HAP-1 (cell line): ENCODE measurements at regions not wholly inside any gene's neighbourhood (a gene's known extent, or its start where the extent isn't known, plus 50 kb on each side); places are given as distances from the start of the nearest gene placed in this dataset.
"Not testable (repeated sequence)": the region's sequence is repeated elsewhere in the genome, so short reads cannot be mapped to it uniquely, and the experiment has no call there.

Source experiments
- DNase-seq, 2 experiments: peaks; one replicate each; pipeline ENCODE4 v3.0.0-alpha.2; 2016 to 2020; ENCODE audit warnings: low spot score in 2 of 2
- H3K27me3 ChIP-seq: fragments of 250-450 bp; sonication (Bioruptor Pico); 2 replicates; pipeline ENCODE4 v1.5.1; 2020; ENCODE audit warnings: low read depth, mild to moderate bottlenecking, moderate library complexity
- H3K36me3 ChIP-seq: fragments of 250-450 bp; sonication (Bioruptor Pico); replicated peaks from 2 replicates; pipeline ENCODE4 v1.5.1; 2020; ENCODE audit warnings: mild to moderate bottlenecking
- H3K4me1 ChIP-seq: fragments of 250-450 bp; sonication (Bioruptor Pico); 2 replicates; pipeline ENCODE4 v1.5.1; 2020; ENCODE audit warnings: mild to moderate bottlenecking
- H3K4me3 ChIP-seq: fragments of 250-450 bp; sonication (Bioruptor Pico); 2 replicates; pipeline ENCODE4 v1.5.1; 2020; ENCODE audit warnings: mild to moderate bottlenecking, moderate library complexity
- H3K9me3 ChIP-seq: fragments of 250-450 bp; sonication (Bioruptor Pico); 2 replicates; pipeline ENCODE4 v1.5.1; 2020; ENCODE audit warnings: mild to moderate bottlenecking, moderate library complexity
- in situ Hi-C: fragments of 300-500 bp; cut with MboI; formaldehyde crosslinking; loops from 3 replicates; pipeline ENCODE4 v1.14.3; 2020; ENCODE audit warnings: low sequenced_read_pairs, inconsistent platforms, mixed read lengths

GRCh38 chr5:142259758-142260157 lies 65.1 kb downstream of the SPRY4 start:
- Histone ChIP-seq H3K36me3 (no peaks in the 10 kb centered on the region), H3K4me3 (no peak overlapping the region), H3K9me3 (no peaks in the 10 kb centered on the region), H3K4me1 (no peaks in the 10 kb centered on the region), H3K27me3 (no peaks in the 10 kb centered on the region)
- no peak for DNase-seq
- in situ Hi-C loops = no loop called here

- Histone ChIP-seq H3K4me3 (no peak overlapping the region), H3K36me3 (no peaks in the 10 kb centered on the region), H3K9me3 (no peaks in the 10 kb centered on the region), H3K4me1 (no peaks in the 10 kb centered on the region), H3K27me3 (no peaks in the 10 kb centered on the region)
- in situ Hi-C loops = no loop called here
- DNase-seq = no peak
Measured at GRCh38 chr5:142255831-142256230, 69.0 kb downstream of the SPRY4 start.

- Histone ChIP-seq H3K36me3 (no peaks in the 10 kb centered on the region), H3K4me1 (no peaks in the 10 kb centered on the region), H3K4me3 (no peak overlapping the region), H3K9me3 (no peaks in the 10 kb centered on the region), H3K27me3 (no peaks in the 10 kb centered on the region)
- DNase-seq = no peak
- in situ Hi-C loops = no loop called here
Measured at GRCh38 chr5:142254431-142254830, 70.4 kb downstream of the SPRY4 start.

GRCh38 chr5:142253938-142254337 lies 70.9 kb downstream of the SPRY4 start:
- no peak overlapping the region for H3K4me3 ChIP-seq
- no peaks in the 10 kb centered on the region for H3K9me3 ChIP-seq
- H3K36me3 ChIP-seq = no peaks in the 10 kb centered on the region
- no peak for DNase-seq
- in situ Hi-C loops = no loop called here
- no peaks in the 10 kb centered on the region for H3K27me3 ChIP-seq
- H3K4me1 ChIP-seq = no peaks in the 10 kb centered on the region

- Histone ChIP-seq H3K4me1 (no peaks in the 10 kb centered on the region), H3K27me3 (no peaks in the 10 kb centered on the region), H3K36me3 (no peaks in the 10 kb centered on the region), H3K9me3 (no peaks in the 10 kb centered on the region), H3K4me3 (no peak overlapping the region)
- in situ Hi-C loops = no loop called here
- no peak for DNase-seq
Measured at GRCh38 chr5:142250119-142250518, 74.7 kb downstream of the SPRY4 start.

- in situ Hi-C loops = no loop called here
- no peaks in the 10 kb centered on the region for H3K36me3 ChIP-seq
- H3K27me3 ChIP-seq = no peaks in the 10 kb centered on the region
- no peaks in the 10 kb centered on the region for H3K4me1 ChIP-seq
- DNase-seq = no peak
- no peak overlapping the region for H3K4me3 ChIP-seq
- H3K9me3 ChIP-seq = no peaks in the 10 kb centered on the region
Measured at GRCh38 chr5:142248853-142249462, 75.9 kb downstream of the SPRY4 start.

- no peaks in the 10 kb centered on the region for H3K36me3 ChIP-seq
- H3K4me1 ChIP-seq = peaks cover 11% of the 10 kb centered on the region
- H3K27me3 ChIP-seq = no peaks in the 10 kb centered on the region
- H3K9me3 ChIP-seq = no peaks in the 10 kb centered on the region
- H3K4me3 ChIP-seq = no peak overlapping the region
- in situ Hi-C loops = no loop called here
- DNase-seq = no peak
Measured at GRCh38 chr5:142246258-142246657, 78.6 kb downstream of the SPRY4 start.

- in situ Hi-C loops = no loop called here
- Histone ChIP-seq H3K9me3 (no peaks in the 10 kb centered on the region), H3K4me1 (peaks cover 11% of the 10 kb centered on the region), H3K4me3 (no peak overlapping the region), H3K27me3 (no peaks in the 10 kb centered on the region), H3K36me3 (no peaks in the 10 kb centered on the region)
- no peak for DNase-seq
Measured at GRCh38 chr5:142245786-142246185, 79.0 kb downstream of the SPRY4 start.

GRCh38 chr5:142244440-142244839 lies 80.4 kb downstream of the SPRY4 start:
- Histone ChIP-seq H3K9me3 (no peaks in the 10 kb centered on the region), H3K27me3 (no peaks in the 10 kb centered on the region), H3K4me1 (peaks cover 11% of the 10 kb centered on the region), H3K36me3 (no peaks in the 10 kb centered on the region), H3K4me3 (no peak overlapping the region)
- no peak for DNase-seq
- in situ Hi-C loops = no loop called here

GRCh38 chr5:142242272-142242671 lies 82.5 kb downstream of the SPRY4 start:
- peaks cover 11% of the 10 kb centered on the region for H3K4me1 ChIP-seq
- no peaks in the 10 kb centered on the region for H3K36me3 ChIP-seq
- H3K9me3 ChIP-seq = no peaks in the 10 kb centered on the region
- DNase-seq = no peak
- H3K27me3 ChIP-seq = no peaks in the 10 kb centered on the region
- H3K4me3 ChIP-seq = no peak overlapping the region
- in situ Hi-C loops = no loop called here

- no peak for DNase-seq
- Histone ChIP-seq H3K4me3 (no peak overlapping the region), H3K9me3 (no peaks in the 10 kb centered on the region), H3K36me3 (no peaks in the 10 kb centered on the region), H3K27me3 (no peaks in the 10 kb centered on the region), H3K4me1 (peaks cover 23% of the 10 kb centered on the region)
- in situ Hi-C loops = no loop called here
Measured at GRCh38 chr5:142239394-142240159, 85.2 kb downstream of the SPRY4 start.

- Histone ChIP-seq H3K9me3 (no peaks in the 10 kb centered on the region), H3K27me3 (no peaks in the 10 kb centered on the region), H3K36me3 (no peaks in the 10 kb centered on the region), H3K4me1 (peaks cover 16% of the 10 kb centered on the region), H3K4me3 (no peak overlapping the region)
- in situ Hi-C loops = no loop called here
- DNase-seq = no peak
Measured at GRCh38 chr5:142237707-142238106, 87.1 kb downstream of the SPRY4 start.

GRCh38 chr5:142236673-142237290 lies 88.0 kb downstream of the SPRY4 start:
- H3K27me3 ChIP-seq, H3K36me3 ChIP-seq, H3K9me3 ChIP-seq, in situ Hi-C loops, DNase-seq, H3K4me3 ChIP-seq: not testable (repeated sequence)
- H3K4me1 ChIP-seq = peaks cover 12% of the 10 kb centered on the region; the same call in 1 of the 2 replicates
